IMR-90 (cell line): ENCODE measurements at regions not wholly inside any gene's neighbourhood (a gene's known extent, or its start where the extent isn't known, plus 50 kb on each side); places are given as distances from the start of the nearest gene placed in this dataset.
A peak's percentile ranks its signal among the peaks of the same experiment; 100 is the strongest.

Experiments
- ATAC-seq: fragments of 200-7000 bp; cut with Tn5 transposase; 2 replicates; pipeline ENCODE4 v1.9.1; 2020; ENCODE audit warnings: low read depth, mild to moderate bottlenecking, moderate library complexity
- BruUV-seq: library from RNA; stranded (reverse); fragments of 400-500 nt; replicated peaks from 2 replicates; lab custom pipeline; 2021; lab: Mats Ljungman, UMichigan
- CTCF ChIA-PET: fragments of 300-600 bp; formaldehyde crosslinking; extraction: SDS; loops from one replicate; lab custom pipeline; 2021; ENCODE audit warnings: antibody characterized with exemption; lab: Yijun Ruan, JAX
- POLR2A ChIA-PET: fragments of 300-600 bp; sonication (Branson Sonifier 250); formaldehyde crosslinking; loops from one replicate; lab custom pipeline; 2022; ENCODE audit warnings: antibody characterized with exemption; ENCODE audit not compliant: unreplicated experiment; lab: Charles Lee
- DNase-seq: peaks from one replicate; pipeline ENCODE4 v3.0.0; 2013
- H2AFZ ChIP-seq: replicated peaks from 2 replicates; pipeline ENCODE3; 2013; ENCODE audit warnings: low read length, mild to moderate bottlenecking; ENCODE audit not compliant: poor library complexity
- H2AK5ac ChIP-seq: 2 replicates; pipeline ENCODE4 v1.6.1; 2013; ENCODE audit warnings: low read depth, low read length, inconsistent platforms
- H2AK9ac ChIP-seq: replicated peaks from 2 replicates; pipeline ENCODE3; 2013; ENCODE audit warnings: mild to moderate bottlenecking, low read depth, low read length, moderate library complexity; ENCODE audit not compliant: poor library complexity
- H2BK120ac ChIP-seq: 2 replicates; pipeline ENCODE4 v1.6.1; 2013; ENCODE audit warnings: low read depth, low read length, inconsistent platforms
- H2BK15ac ChIP-seq: 3 replicates; pipeline ENCODE4 v1.6.1; 2013; ENCODE audit warnings: low read depth, low read length, inconsistent platforms
- H2BK20ac ChIP-seq: 2 replicates; pipeline ENCODE4 v1.6.1; 2013; ENCODE audit warnings: low read depth, mild to moderate bottlenecking, inconsistent platforms, low read length, moderate library complexity
- H2BK5ac ChIP-seq: 2 replicates; pipeline ENCODE4 v1.6.1; 2013; ENCODE audit warnings: mild to moderate bottlenecking, low read depth, low read length, inconsistent platforms; ENCODE audit not compliant: poor library complexity, severe bottlenecking
- H3K14ac ChIP-seq: replicated peaks from 2 replicates; pipeline ENCODE4 v1.6.1; 2013; ENCODE audit warnings: low read depth, low read length, inconsistent platforms
- H3K18ac ChIP-seq: 2 replicates; pipeline ENCODE4 v1.6.1; 2013; ENCODE audit warnings: low read depth, low read length, control low read depth
- H3K23ac ChIP-seq: 2 replicates; pipeline ENCODE4 v1.6.1; 2013; ENCODE audit warnings: low read depth, low read length, inconsistent platforms
- H3K27ac ChIP-seq: 2 replicates; pipeline ENCODE4 v1.5.1; 2013; ENCODE audit warnings: mild to moderate bottlenecking, control low read depth, low read length; ENCODE audit not compliant: insufficient read depth
- H3K27me3 ChIP-seq: 2 replicates; pipeline ENCODE4 v1.6.1; 2013; ENCODE audit warnings: low read length; ENCODE audit not compliant: control insufficient read depth, insufficient read depth
- H3K36me3 ChIP-seq: 2 replicates; pipeline ENCODE4 v1.6.1; 2013; ENCODE audit warnings: low read length, mixed read lengths; ENCODE audit not compliant: control insufficient read depth, insufficient read depth
- H3K4ac ChIP-seq: 2 replicates; pipeline ENCODE4 v1.6.1; 2013; ENCODE audit warnings: low read depth, low read length, inconsistent platforms
- H3K4me1 ChIP-seq: 2 replicates; pipeline ENCODE4 v1.6.1; 2013; ENCODE audit warnings: low read length, mixed read lengths; ENCODE audit not compliant: control insufficient read depth, insufficient read depth
- H3K4me2 ChIP-seq: 2 replicates; pipeline ENCODE4 v1.6.1; 2013; ENCODE audit warnings: low read depth, mild to moderate bottlenecking, control low read depth, low read length, moderate library complexity
- H3K4me3 ChIP-seq: 2 replicates; pipeline ENCODE4 v1.5.1; 2013; ENCODE audit warnings: low read depth, mild to moderate bottlenecking, control low read depth, low read length, moderate library complexity; ENCODE audit not compliant: insufficient read depth
- H3K56ac ChIP-seq: 2 replicates; pipeline ENCODE4 v1.6.1; 2013; ENCODE audit warnings: low read length, inconsistent platforms; ENCODE audit not compliant: insufficient read depth; ENCODE audit errors: extremely low read depth
- H3K79me1 ChIP-seq, 2 experiments: 2 replicates each; pipeline ENCODE4 v1.6.1; 2013; ENCODE audit warnings: low read length in 2 of 2, inconsistent platforms in 1 of 2, low read depth in 1 of 2
- H3K9ac ChIP-seq: 2 replicates; pipeline ENCODE4 v1.6.1; 2013; ENCODE audit warnings: low read depth, low read length, control low read depth
- H3K9me1 ChIP-seq: 2 replicates; pipeline ENCODE4 v1.6.1; 2013; ENCODE audit warnings: low read length, inconsistent platforms; ENCODE audit not compliant: insufficient read depth
- H3K9me3 ChIP-seq: 2 replicates; pipeline ENCODE4 v1.6.1; 2013; ENCODE audit warnings: low read length; ENCODE audit not compliant: control insufficient read depth, insufficient read depth
- H4K20me1 ChIP-seq: 2 replicates; pipeline ENCODE4 v1.6.1; 2013; ENCODE audit warnings: low read length, inconsistent platforms; ENCODE audit not compliant: insufficient read depth
- H4K5ac ChIP-seq: 2 replicates; pipeline ENCODE4 v1.6.1; 2013; ENCODE audit warnings: mild to moderate bottlenecking, low read depth, low read length, control low read depth
- H4K8ac ChIP-seq, 2 experiments: 2 replicates each; pipeline ENCODE4 v1.6.1; 2013; ENCODE audit warnings: low read depth in 2 of 2, low read length in 2 of 2, control low read depth in 1 of 2, inconsistent platforms in 1 of 2
- H4K91ac ChIP-seq: 2 replicates; pipeline ENCODE4 v1.6.1; 2013; ENCODE audit warnings: low read depth, low read length, inconsistent platforms; ENCODE audit not compliant: insufficient read depth
- BHLHE40 ChIP-seq: fragments of 150-350 bp; IDR thresholded peaks from 2 replicates; pipeline ENCODE4 v1.6.1; 2016; ENCODE audit warnings: mild to moderate bottlenecking, low read depth, low read length
- CEBPB ChIP-seq: IDR thresholded peaks from 2 replicates; pipeline ENCODE4 v1.6.1; 2012; ENCODE audit warnings: low read depth, low read length, improper control_type of control experiment
- CHD1 ChIP-seq: IDR thresholded peaks from 2 replicates; pipeline ENCODE4 v1.6.1; 2012; ENCODE audit warnings: low read depth, low read length, improper control_type of control experiment
- CTCF ChIP-seq: conservative IDR thresholded peaks from 2 replicates; pipeline ENCODE4 v1.5.1; 2012; ENCODE audit warnings: mild to moderate bottlenecking, low read depth, low read length, improper control_type of control experiment
- ELK1 ChIP-seq: fragments of 150-350 bp; IDR thresholded peaks from 2 replicates; pipeline ENCODE4 v1.6.1; 2016; ENCODE audit warnings: low read depth, mild to moderate bottlenecking, low read length, moderate library complexity, borderline replicate concordance
- FOS ChIP-seq: fragments of 150-350 bp; IDR thresholded peaks from 2 replicates; pipeline ENCODE4 v1.6.1; 2016; ENCODE audit warnings: low read depth, low read length
- MAFK ChIP-seq: IDR thresholded peaks from 2 replicates; pipeline ENCODE4 v1.6.1; 2012; ENCODE audit warnings: low read depth, low read length, improper control_type of control experiment
- MAZ ChIP-seq: IDR thresholded peaks from 2 replicates; pipeline ENCODE4 v1.6.1; 2012; ENCODE audit warnings: low read depth, mild to moderate bottlenecking, low read length, improper control_type of control experiment, moderate library complexity, borderline replicate concordance
- MXI1 ChIP-seq: IDR thresholded peaks from 2 replicates; pipeline ENCODE4 v1.6.1; 2012; ENCODE audit warnings: low read depth, mild to moderate bottlenecking, low read length, moderate library complexity, borderline replicate concordance
- NFE2L2 ChIP-seq: fragments of 150-350 bp; IDR thresholded peaks from 2 replicates; pipeline ENCODE4 v1.6.1; 2016; ENCODE audit warnings: low read depth, mild to moderate bottlenecking, low read length
- POLR2A ChIP-seq: IDR thresholded peaks from 2 replicates; pipeline ENCODE4 v1.6.1; 2012; ENCODE audit warnings: mild to moderate bottlenecking, low read depth, low read length
- RAD21 ChIP-seq: IDR thresholded peaks from 2 replicates; pipeline ENCODE4 v1.6.1; 2012; ENCODE audit warnings: low read length, improper control_type of control experiment
- RCOR1 ChIP-seq: IDR thresholded peaks from 2 replicates; pipeline ENCODE4 v1.6.1; 2012; ENCODE audit warnings: mild to moderate bottlenecking, low read length, improper control_type of control experiment; ENCODE audit not compliant: insufficient replicate concordance
- RFX5 ChIP-seq: IDR thresholded peaks from 2 replicates; pipeline ENCODE4 v1.8.0; 2012; ENCODE audit warnings: low read depth, mild to moderate bottlenecking, low read length, moderate library complexity
- SMC3 ChIP-seq: fragments of 150-350 bp; IDR thresholded peaks from 2 replicates; pipeline ENCODE4 v1.6.1; 2016; ENCODE audit warnings: low read depth, mild to moderate bottlenecking, antibody characterized with exemption, low read length, moderate library complexity
- USF2 ChIP-seq: fragments of 150-350 bp; IDR thresholded peaks from 2 replicates; pipeline ENCODE4 v1.6.1; 2017; ENCODE audit warnings: mild to moderate bottlenecking, antibody characterized with exemption, low read length, low read depth
- WGBS, 2 experiments: methylation state at CpG; one replicate each; pipeline versions ENCODE4 v1.1.5 to v1.1.7; 2013; ENCODE audit warnings: missing lambda C conversion rate in 2 of 2; ENCODE audit not compliant: insufficient read length in 1 of 2; ENCODE audit errors: extremely low coverage in 2 of 2; 5-methylcytosine and 5-hydroxymethylcytosine counted together
- dilution Hi-C: fragments of 300-500 bp; cut with HindIII; formaldehyde crosslinking; loops from one replicate; pipeline ENCODE4 v1.14.3; 2018; ENCODE audit warnings: low sequenced_read_pairs; ENCODE audit not compliant: unreplicated experiment
- in situ Hi-C: fragments of 300-500 bp; cut with MboI; formaldehyde crosslinking; loops from 3 replicates; pipeline ENCODE4 v1.14.3; 2019; ENCODE audit warnings: low sequenced_read_pairs, inconsistent platforms, mixed read lengths
- intact Hi-C: fragments of 100-400 bp; cut with micrococcal nuclease; formaldehyde crosslinking; loops from 2 replicates; pipeline ENCODE4 v1.10.0; 2022

GRCh38 chr1:105686874-105687690 is 1369.4 kb upstream of the PRMT6 start:
- 100% methylated on average over 2 of the region's 15 CpGs; no CpG with 5 or more reads in 1 of the 2 experiments for WGBS, 2 experiments
- Histone ChIP-seq H3K14ac (no peak overlapping the region), H3K27ac (no peak overlapping the region)

More at GRCh38 chr1:105686874-105687690, 1369.4 kb upstream of the PRMT6 start:
- H3K9me3 ChIP-seq, result peaks cover 13% of the 10 kb centered on the region
- H2BK20ac ChIP-seq, result no peak overlapping the region
- ChIA-PET POLR2A (no interaction called here), CTCF (no interaction called here)
- H4K20me1 ChIP-seq, result no peaks in the 10 kb centered on the region
- no peak for DNase-seq
- H2BK15ac ChIP-seq, result no peak overlapping the region
- no peak overlapping the region for H2BK120ac ChIP-seq
- H3K27me3 ChIP-seq, result no peaks in the 10 kb centered on the region
- ATAC-seq, result no peak
- no peak overlapping the region for H3K56ac ChIP-seq
- no TSS peak for BruUV-seq
- H3K23ac ChIP-seq, result no peak overlapping the region
- H3K9ac ChIP-seq, result no peak overlapping the region
- no peak overlapping the region for H4K91ac ChIP-seq
- no peaks in the 10 kb centered on the region for H3K4me1 ChIP-seq
- in situ Hi-C loops (no loop called here), intact Hi-C loops (no loop called here), dilution Hi-C loops (no loop called here)
- no peaks in the 10 kb centered on the region for H3K9me1 ChIP-seq
- H2AFZ ChIP-seq, result peak overlapping the region; percentile 32
- no peak overlapping the region for H4K8ac ChIP-seq
- no peak overlapping the region for H2AK9ac ChIP-seq
- no peaks in the 10 kb centered on the region for H3K36me3 ChIP-seq
- H3K18ac ChIP-seq, result no peak overlapping the region
- TF ChIP-seq FOS (no peak), RFX5 (no peak), RAD21 (no peak), CHD1 (no peak), BHLHE40 (no peak), CTCF (no peak), RCOR1 (no peak), USF2 (no peak), MAFK (no peak), MAZ (no peak), POLR2A (no peak), NFE2L2 (no peak), SMC3 (no peak), MXI1 (no peak), ELK1 (no peak), CEBPB (no peak)
- H3K79me1 ChIP-seq, result no peaks in the 10 kb centered on the region
- H2BK5ac ChIP-seq, result no peak overlapping the region
- H4K5ac ChIP-seq, result no peak overlapping the region
- H3K4me2 ChIP-seq, result no peak overlapping the region
- H3K4ac ChIP-seq, result no peak overlapping the region
- H2AK5ac ChIP-seq, result no peak overlapping the region
- no peak overlapping the region for H3K4me3 ChIP-seq
